Amniotic epithelial cell (primary cell): ENCODE measurements at regions not wholly inside any gene's neighbourhood (a gene's known extent, or its start where the extent isn't known, plus 50 kb on each side); places are given as distances from the start of the nearest gene placed in this dataset.
"Not testable (repeated sequence)": the region's sequence is repeated elsewhere in the genome, so short reads cannot be mapped to it uniquely, and the experiment has no call there.

Source experiments
- DNase-seq: peaks from one replicate; pipeline ENCODE4 v3.0.0-alpha.2; 2010; ENCODE audit warnings: low read depth

- DNase-seq: no peak
Observed at GRCh38 chr1:56267611-56268010, 311.8 kb downstream of the PLPP3 start.

DNA sequence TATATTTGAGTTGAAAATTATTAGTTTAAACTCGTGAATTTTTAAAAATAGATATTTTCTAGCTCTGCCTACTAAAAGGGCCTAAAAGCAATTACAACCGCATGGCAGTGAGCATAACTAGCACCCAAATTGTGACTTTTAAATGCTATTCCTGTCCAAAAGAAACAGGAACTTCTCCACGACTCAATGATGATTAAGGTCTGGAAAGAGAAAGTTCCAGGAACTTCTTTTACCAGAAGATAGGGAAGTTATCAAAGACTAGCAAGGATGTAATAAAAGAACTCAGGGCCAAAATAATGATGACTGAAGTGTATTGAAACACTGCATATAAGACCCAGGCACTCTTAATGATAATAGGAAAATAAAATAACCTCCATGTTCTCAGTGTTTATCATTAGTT is 313.0 kb downstream of the PLPP3 start:
- no peak for DNase-seq

GRCh38 chr1:56265216-56265615 is 314.1 kb downstream of the PLPP3 start:
- no peak for DNase-seq

GRCh38 chr1:56263908-56264307 is 315.5 kb downstream of the PLPP3 start:
- no peak for DNase-seq

GRCh38 chr1:56258371-56258770 is 321.0 kb downstream of the PLPP3 start:
- no peak for DNase-seq

DNA sequence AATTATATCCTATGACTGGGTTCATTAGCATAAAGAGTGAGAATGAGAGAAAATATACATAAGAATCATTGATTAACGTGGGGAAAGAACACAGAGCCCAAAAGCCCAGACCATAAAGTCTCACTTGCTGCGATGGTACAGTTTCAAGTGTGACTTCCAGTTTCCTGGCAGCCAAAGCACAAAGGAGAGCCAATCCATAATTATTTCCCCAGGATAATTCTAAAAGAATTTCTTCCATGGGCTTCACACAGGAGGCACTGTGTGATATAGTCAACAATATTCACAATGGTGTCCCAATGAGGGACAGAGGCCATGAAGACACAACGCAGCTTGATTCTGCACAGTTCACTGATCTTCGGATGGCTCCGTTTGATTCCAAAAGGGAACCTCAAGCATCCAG is 321.6 kb downstream of the PLPP3 start:
- no peak for DNase-seq

GRCh38 chr1:56256153-56257000 is 323.0 kb downstream of the PLPP3 start:
- no peak for DNase-seq

- peak; percentile 92 for DNase-seq
Observed at GRCh38 chr1:56255516-56256152, 323.7 kb downstream of the PLPP3 start.

DNA sequence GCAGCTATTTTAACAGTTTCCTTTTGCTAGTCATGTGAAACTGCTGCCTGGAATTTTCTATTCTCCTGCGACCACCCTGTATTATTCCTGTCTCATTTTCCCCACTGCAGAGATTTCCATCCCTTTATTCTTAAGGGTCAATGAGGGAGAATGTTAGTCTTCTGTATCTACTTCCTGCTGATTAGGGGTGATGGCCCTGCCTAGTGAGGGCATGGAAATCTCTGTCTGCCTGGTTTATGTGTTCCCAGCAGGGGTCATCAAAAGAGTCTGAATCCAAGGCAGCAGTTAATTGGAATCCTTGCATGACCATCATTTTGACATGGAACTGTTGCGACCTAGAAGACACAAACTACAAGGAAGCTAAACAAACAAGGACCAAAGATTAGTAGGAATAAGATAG is 325.2 kb downstream of the PLPP3 start:
- no peak for DNase-seq

- no peak for DNase-seq
Observed at GRCh38 chr1:56250809-56251208, 328.6 kb downstream of the PLPP3 start.

DNA sequence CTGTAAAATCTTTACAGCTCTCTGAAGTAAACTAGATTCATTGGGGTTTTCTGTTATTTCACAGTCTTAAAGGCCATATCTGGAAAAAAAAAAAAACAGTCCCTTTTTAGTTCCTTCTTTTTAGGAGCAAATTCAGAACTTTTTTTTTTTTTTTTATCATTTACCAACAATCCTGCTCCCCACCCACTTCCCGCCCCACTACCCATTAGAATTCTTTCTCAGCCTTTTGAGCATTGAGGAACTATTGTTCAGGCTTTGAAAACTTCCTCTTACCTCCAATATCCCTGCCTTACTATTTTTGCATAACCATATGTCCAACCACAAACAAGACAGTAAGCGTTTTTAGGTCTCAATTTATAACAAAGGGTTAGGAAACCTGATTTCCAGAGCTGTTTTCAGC is 330.1 kb downstream of the PLPP3 start:
- DNase-seq: no peak

DNA sequence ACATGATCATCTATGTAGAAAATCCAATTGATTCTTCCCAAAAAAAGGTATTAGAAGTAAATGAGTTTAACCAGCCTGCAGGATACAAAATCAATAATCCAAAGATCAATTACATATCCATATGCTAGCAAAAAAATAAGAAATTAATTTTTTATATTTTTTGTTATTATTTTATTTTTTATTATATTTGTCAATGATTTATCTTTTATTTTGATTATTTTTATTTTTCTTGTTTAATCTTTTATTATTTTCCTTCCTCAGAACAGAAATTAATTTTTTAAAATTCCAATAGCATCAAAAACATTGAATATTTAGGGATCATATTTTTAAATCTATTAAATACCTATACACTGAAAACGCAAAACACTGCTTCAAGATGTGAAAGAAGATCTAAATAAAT is 331.2 kb downstream of the PLPP3 start:
- DNase-seq: no peak

DNA sequence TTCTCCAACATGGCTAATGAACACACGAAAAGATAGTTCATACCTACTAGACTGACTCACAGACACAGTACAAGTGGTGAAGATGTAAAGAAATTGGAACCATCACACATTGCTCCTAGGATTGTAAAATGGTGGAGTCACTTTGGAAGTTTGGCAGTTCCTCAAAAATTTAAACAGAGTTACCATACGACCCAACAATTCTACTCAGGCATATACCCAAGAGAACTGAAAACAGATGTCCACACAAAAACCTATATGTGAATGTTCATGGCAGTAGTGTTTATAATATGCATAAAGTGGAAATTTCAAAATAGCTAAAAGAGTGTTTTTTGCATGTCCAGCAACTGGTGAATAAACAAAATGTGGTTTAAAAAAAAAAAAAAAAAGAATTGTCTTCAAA is 332.6 kb downstream of the PLPP3 start:
- DNase-seq: not testable (repeated sequence)

DNA sequence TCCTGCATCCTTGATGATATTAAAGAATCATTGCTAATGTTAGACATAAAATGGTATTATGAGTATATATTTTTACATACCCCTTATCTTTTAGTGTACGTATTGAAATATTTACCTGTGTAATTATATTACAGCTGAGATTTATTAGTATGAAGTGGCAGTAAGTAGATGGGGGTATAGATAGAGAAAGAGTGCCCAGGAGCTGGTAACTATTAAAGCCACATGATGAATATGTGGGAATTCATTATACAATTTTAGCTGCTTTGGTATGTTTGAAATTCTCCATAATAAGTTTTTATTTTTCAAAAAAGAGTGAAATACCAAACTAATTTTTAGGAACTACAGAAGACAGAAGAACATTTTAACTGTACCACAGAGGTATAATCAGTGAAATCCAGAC is 339.0 kb downstream of the PLPP3 start:
- no peak for DNase-seq

GRCh38 chr1:56237491-56238064 is 341.8 kb downstream of the PLPP3 start:
- DNase-seq: no peak

GRCh38 chr1:56236688-56237087 is 342.7 kb downstream of the PLPP3 start:
- DNase-seq: no peak

DNA sequence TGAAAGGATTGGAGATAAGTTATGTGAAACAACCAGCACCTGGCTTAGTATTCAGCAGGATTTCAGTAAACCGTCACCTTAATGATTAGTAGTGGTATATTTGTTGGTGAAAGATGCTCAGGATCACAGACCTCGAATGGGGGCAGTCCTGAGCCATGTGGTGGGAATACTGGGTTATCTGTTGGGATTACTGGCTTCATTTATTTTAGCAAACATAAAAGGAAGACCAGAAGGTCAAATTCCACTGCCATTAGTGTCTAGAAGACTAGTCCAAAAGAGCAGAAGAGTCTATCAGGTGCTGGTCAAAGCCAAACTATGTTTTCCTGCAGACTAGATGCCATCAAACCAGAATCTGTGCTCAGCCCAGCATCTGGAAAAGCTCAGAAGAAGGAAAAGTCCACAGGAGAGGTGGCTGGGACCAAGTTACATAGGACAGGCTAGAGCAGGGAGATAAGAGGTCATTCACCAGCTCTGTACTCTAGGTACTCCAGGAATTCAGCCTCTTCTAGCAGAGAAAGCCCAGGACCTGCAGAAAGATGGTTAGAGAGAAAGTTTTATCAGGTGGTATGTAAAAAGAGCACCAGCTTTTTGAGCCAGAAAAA is 343.4 kb downstream of the PLPP3 start:
- peak; percentile 11 for DNase-seq

DNA sequence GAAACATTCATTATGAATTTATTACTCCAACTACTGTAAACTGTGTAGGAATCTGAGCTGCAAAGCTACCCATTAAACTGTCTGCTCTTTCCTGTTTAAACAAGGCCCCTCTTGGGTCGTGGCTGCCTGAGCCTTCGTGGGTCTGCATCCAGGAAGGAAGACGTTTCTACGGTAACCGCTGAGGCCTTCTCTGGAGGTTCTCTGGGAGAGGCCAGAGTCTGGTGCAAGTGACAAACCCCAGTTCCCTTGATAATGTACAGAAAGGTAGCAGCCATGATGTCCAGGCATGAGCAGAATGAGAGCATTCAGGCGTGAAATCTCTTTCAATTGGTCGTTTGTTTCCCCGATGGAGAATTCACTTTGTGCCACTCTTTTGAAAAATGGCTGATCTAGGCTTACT is 350.2 kb downstream of the PLPP3 start:
- no peak for DNase-seq

DNA sequence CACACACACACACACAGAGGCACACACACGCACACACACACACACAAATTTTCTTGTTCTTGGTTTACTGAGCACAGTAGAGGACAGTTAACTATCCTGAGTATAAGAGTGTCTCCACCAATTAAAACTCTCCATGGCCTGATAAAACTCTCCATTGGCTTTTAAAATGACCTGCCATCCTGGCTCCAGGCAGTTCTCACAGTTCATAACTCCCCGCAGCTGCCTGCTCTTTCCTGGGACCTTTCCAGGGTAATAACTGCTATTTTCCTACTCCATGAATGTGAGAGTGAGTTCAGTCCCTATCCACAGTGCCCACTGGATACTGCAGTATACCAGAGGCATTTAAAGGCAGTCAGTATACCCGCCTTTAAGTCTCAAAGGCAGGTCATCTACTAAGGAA is 351.5 kb downstream of the PLPP3 start:
- DNase-seq: no peak

DNA sequence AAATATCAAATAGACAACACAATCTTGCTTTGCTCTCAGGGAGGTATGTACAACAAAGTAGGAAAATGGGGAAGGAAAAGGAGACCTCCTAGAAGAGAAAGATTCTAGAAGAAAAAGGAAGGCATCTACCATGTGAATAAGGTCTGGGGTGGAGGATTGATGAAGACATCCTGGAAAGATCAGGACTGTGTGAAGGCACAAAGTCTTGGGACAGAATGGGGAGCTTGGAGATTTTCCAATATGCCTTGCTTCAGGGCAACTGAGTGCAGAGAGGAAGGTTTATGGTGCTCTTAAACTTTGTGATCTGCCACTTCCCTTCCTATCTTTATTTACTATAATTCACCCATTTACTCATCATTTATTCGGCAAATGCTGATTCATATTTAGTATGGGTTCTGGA is 352.0 kb downstream of the PLPP3 start:
- DNase-seq: no peak

DNA sequence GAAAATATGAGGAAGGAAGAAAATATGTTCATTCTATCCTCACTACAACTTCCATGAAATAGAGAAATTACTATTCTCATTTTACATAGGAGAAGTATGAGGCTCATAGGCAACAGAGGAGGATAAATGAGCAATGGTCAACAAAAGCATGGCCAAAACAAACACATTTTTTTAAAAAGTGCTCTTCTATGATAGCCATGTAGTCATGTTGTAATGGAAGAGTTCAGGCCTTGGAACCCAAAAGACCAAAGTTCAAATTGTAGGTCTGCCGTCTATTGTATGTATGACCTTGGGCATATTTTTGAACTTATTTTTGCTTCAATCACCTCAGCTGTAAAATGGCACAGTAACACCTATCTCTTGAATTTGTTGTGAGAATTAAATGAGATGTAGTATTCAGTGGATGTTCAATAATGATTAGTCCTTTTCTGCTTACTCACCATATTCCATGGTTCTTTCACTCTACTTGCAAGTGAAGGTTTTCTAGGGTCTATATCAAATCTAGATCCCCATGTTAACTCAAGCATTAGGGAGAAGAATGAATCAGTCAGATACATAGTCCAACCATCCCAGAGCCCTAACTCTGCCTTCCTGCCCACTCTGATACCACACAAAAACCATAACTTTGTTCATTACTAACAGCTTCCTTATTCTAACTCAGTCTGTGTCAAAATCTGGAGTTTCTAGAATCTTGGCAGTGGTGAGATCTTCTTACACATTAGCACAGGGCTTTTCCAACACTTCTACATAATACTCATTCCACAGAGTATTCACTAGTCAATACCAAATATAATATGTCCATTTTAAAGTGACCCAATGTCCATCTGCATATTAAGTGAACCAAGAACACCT is 353.2 kb downstream of the PLPP3 start:
- DNase-seq: no peak

DNA sequence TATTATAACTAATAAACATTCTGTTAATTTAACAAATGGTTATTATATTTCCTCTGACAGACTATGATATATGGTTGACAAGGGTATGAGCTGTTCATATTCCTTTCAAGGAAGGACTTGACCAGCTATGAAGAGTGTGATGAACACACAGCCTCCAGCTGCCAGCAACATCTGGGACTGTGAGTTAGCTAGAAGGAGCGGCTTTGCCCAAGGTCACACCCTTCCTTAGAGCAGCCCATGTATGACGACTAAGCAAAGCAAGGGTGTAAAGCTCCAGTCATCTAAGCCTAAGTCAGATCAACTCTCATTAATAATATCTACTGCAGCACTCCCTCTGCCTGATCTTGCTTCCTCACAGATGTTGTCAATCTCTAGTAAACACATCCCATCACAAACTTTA is 355.4 kb downstream of the PLPP3 start:
- no peak for DNase-seq
